HTR-8/SVneo (cell line): ENCODE measurements at regions not wholly inside any gene's neighbourhood (a gene's known extent, or its start where the extent isn't known, plus 50 kb on each side); places are given as distances from the start of the nearest gene placed in this dataset.
"Not testable (repeated sequence)": the region's sequence is repeated elsewhere in the genome, so short reads cannot be mapped to it uniquely, and the experiment has no call there.

Experiments used
- DNase-seq: peaks from one replicate; pipeline ENCODE4 v3.0.0; 2011; ENCODE audit warnings: low spot score, mixed read lengths; ENCODE audit not compliant: insufficient read length
- FAIRE-seq: peaks from 2 replicates; lab custom pipeline; 2011; peaks lifted over from hg19 to GRCh38; lab: Jason Lieb, UNC

- DNase-seq (no peak), FAIRE-seq (no peak)
Measured at GRCh38 chr5:67964619-67965018, 250.9 kb upstream of the PIK3R1 start.

- no peak for FAIRE-seq
Measured at GRCh38 chr5:67963789-67964519, 251.6 kb upstream of the PIK3R1 start.

GRCh38 chr5:67960939-67961338 lies 254.6 kb upstream of the PIK3R1 start:
- no peak for FAIRE-seq

More at GRCh38 chr5:67963789-67964519, 251.6 kb upstream of the PIK3R1 start:
- DNase-seq: no peak

GRCh38 chr5:67957374-67957773 lies 258.2 kb upstream of the PIK3R1 start:
- FAIRE-seq: no peak

More at GRCh38 chr5:67960939-67961338, 254.6 kb upstream of the PIK3R1 start:
- no peak for DNase-seq

GRCh38 chr5:67954351-67954750 lies 261.2 kb upstream of the PIK3R1 start:
- DNase-seq (no peak), FAIRE-seq (no peak)

More at GRCh38 chr5:67957374-67957773, 258.2 kb upstream of the PIK3R1 start:
- no peak for DNase-seq

- no peak for FAIRE-seq
- no peak for DNase-seq
Measured at GRCh38 chr5:67942421-67942820, 273.1 kb upstream of the PIK3R1 start.

GRCh38 chr5:67941614-67942401 lies 273.7 kb upstream of the PIK3R1 start:
- no peak for DNase-seq
- no peak for FAIRE-seq

GRCh38 chr5:67935908-67936566 lies 279.5 kb upstream of the PIK3R1 start:
- FAIRE-seq (no peak), DNase-seq (no peak)

GRCh38 chr5:67934976-67935375 lies 280.6 kb upstream of the PIK3R1 start:
- no peak for FAIRE-seq
- DNase-seq: no peak

GRCh38 chr5:67925511-67925910 lies 290.0 kb upstream of the PIK3R1 start:
- no peak for FAIRE-seq
- DNase-seq: no peak

GRCh38 chr5:67921004-67921601 lies 294.5 kb upstream of the PIK3R1 start:
- FAIRE-seq (no peak), DNase-seq (no peak)

GRCh38 chr5:67919532-67919931 lies 296.0 kb upstream of the PIK3R1 start:
- not testable (repeated sequence) for FAIRE-seq, DNase-seq

- FAIRE-seq: no peak
- DNase-seq: no peak
Measured at GRCh38 chr5:67917561-67917960, 298.0 kb upstream of the PIK3R1 start.

- DNase-seq (no peak), FAIRE-seq (no peak)
Measured at GRCh38 chr5:67910546-67910945, 305.0 kb upstream of the PIK3R1 start.

- no peak for FAIRE-seq
- DNase-seq: no peak
Measured at GRCh38 chr5:67908126-67908765, 307.3 kb upstream of the PIK3R1 start.

- DNase-seq (no peak), FAIRE-seq (no peak)
Measured at GRCh38 chr5:67904366-67904765, 311.2 kb upstream of the PIK3R1 start.

GRCh38 chr5:67903656-67904055 lies 311.9 kb upstream of the PIK3R1 start:
- DNase-seq (no peak), FAIRE-seq (no peak)

- FAIRE-seq (no peak), DNase-seq (no peak)
Measured at GRCh38 chr5:67903121-67903520, 312.4 kb upstream of the PIK3R1 start.

- DNase-seq (no peak), FAIRE-seq (no peak)
Measured at GRCh38 chr5:67902497-67902830, 313.1 kb upstream of the PIK3R1 start.

- DNase-seq (no peak), FAIRE-seq (no peak)
Measured at GRCh38 chr5:67901814-67902496, 313.6 kb upstream of the PIK3R1 start.
